HG03159 (cell line): ENCODE measurements at regions not wholly inside any gene's neighbourhood (a gene's known extent, or its start where the extent isn't known, plus 50 kb on each side); places are given as distances from the start of the nearest gene placed in this dataset.

Experiments used
- ATAC-seq: cut with Tn5 transposase; IDR thresholded peaks from one replicate; pipeline ENCODE4 v1.9.1; 2021; ENCODE audit warnings: mild to moderate bottlenecking, moderate library complexity; ENCODE audit not compliant: unreplicated experiment

DNA sequence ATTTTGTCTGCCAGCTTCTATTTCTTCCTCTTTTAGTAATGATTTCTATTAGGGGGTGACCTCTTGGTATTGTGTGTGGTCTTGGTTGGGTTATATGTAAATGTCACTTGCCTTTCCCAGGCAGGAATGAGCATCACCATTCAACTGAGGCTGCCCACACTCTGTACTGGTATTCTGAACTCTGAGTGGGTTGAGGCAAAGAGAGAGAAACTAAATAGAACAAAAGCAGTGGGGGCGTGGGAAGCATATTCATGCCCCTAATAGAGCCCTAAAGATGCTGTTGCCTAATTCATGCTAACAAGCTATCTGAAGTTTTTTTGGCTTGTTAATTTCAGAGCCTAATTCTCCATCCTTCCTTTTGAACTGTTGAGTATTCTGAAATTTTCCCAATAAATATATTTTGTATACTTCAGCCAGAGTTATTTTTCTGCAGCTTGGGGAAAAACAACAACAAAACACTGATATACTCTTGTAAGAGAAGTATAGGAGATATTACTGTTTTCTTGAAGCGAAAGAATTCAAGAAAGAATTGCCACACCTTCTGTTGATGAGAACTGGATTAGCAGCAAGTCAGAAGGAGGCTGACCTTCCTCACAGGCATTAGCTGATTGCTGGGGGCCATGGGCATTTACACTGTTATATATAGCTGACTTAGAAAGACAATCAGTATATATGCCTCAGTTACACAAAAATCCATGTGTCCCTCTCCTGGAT is 315.8 kb upstream of the KLF12 start:
- ATAC-seq: no peak

DNA sequence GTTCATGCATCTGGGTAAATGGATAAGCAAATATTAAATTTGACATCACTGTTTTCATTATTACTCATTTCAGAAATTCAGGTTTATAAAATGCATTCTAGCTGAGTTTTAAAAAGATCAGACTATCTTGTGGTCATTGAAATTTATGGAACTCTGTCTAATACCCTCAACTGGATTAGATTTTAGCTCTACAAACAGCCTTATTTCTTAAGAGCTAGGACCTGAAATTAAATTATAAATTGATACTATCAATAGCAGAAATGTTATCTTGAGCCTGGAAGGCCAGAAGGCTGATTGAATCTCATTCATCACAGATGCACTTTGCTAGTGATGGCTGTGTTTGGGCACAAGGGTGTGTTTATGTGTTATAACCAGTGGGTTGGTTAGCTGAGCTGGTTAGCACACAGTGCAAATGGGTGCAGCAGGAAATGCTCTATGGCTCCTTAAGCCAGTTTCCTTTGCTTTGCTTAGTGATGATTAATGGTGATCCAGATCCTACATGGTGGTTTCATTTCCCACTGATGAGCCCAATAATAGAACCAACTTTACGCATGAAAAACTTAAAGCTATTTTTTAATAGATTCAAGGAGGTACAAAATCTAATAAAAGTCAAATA is 310.8 kb upstream of the KLF12 start:
- ATAC-seq: no peak

DNA sequence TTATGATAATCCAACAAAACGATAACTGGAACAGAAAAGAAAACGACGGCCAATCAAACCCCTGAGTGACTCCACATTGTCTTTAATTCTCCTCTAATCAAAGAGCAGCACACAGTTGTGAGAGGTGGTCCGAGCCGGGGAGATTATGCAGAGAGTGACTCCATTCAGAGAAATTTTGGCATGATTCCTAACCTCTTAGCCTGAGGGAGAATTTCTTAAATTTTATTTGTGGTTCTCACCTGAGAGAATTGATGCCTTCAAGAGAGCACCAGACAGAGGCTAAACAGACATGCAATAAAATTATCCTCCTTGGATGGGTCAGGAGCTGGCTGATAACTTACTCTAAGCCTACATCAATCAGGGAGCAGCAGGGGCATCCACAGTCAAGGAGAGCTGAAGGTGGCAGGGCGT is 310.0 kb upstream of the KLF12 start:
- no peak for ATAC-seq

DNA sequence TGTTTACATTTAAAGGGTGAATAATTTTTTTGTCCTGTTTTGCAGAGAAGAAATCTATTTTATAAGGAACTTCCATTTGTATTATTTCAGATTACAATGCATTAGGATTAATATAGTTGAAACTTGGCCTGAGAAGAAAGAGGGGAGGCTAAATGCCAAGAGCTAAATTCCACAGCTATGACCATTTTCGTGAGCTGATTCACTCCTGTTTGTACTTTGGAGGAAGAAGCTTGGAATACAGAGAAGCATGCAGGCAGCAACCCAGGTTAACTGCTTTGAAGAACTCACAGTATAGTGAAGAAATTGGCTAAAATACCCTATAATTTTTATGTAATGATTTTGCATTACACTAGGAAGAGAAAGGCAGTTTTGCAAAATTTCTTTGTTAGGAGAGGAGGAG is 309.4 kb upstream of the KLF12 start:
- ATAC-seq: no peak

DNA sequence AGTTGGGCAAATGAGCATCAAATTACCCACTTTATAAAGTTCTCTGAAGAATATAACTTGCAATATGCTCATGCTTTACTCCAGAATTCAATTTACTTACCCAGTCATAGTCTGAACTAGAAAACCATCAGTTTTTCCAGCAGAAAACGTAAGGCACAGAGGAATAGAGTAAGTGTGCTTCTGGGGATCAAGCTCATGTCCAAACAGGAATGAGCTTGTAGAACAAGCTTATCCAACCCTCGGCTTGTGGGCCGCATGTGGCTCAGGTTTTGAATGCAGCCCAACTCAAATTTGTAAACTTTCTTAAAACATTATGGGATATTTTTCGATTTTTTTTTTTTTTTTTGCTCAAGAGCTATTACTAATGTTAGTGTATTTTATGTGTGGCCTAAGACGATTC is 308.5 kb upstream of the KLF12 start:
- no peak for ATAC-seq

DNA sequence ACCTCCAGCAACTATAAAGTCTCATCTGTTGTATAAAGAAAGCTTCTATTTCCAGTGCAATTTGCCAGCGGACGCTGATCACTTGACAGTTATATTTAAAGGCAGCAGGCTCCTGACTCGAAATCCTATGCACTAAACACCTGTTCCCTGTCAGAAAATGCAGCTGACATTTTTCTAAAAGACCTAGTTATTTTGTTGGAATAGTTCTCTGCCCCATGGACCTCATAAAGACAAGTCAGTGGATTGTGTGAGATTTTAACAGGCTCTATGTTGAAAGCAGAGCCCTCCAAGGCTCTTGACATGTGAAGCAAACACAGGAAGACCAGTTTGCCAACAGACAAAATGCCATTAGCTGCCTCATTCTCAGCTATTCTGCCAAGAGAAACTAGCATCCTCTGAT is 304.7 kb upstream of the KLF12 start:
- ATAC-seq: no peak

DNA sequence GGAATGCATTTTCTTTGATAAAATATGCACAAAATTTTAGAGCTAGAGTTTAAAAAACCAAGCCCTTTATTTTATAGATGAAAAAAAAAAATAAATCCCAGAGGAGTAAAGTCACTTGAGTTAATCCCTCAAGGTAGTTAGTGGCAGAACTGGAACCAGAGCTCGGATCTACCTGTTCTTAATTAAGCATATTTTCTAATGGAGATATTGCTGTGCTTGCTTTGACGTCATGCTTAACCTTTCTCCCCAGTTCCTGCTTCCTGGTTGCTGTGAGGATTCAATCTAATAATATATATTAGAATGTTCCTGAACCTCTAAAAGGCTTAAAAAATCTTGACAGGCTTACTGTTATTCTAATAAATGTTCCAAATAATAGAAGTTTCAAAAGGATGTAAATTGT is 300.6 kb upstream of the KLF12 start:
- no peak for ATAC-seq

DNA sequence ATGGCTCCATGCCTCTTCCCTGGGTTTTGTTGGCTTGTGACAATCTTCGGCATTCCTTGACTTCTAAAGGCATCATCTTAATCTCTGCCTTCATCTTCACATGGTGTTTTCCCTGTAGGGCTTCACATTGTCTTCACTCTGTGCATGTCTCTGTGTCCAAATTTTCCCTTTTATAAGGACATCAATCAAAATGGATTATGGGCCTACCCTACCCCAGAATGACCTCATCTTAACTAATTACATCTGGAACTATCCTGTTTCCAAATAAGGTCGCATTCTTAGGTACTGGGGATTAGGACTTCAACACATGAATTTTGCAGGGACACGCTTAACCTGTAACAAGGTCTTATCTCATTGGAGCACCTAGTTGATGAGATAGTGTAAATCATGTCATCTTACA is 290.3 kb upstream of the KLF12 start:
- ATAC-seq: no peak

DNA sequence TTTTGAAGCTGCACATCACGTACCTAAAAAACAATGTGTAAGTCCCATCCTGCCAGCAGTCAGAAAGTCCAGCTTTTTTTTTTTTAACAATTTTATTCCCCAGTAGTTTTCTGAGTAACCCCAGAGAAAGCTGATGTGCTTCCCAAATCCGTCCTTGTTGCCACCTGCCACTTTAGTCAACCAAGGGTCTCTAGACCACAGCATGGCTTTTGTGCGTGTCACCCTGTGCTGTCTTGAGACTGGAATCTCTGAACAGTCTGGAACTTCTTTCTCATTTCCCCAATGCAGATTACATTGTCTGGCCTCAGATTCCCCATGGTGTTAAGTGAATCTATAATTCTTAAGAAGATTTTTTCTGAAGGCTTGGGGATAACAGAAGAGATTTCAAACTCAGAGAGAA is 289.2 kb upstream of the KLF12 start:
- no peak for ATAC-seq

DNA sequence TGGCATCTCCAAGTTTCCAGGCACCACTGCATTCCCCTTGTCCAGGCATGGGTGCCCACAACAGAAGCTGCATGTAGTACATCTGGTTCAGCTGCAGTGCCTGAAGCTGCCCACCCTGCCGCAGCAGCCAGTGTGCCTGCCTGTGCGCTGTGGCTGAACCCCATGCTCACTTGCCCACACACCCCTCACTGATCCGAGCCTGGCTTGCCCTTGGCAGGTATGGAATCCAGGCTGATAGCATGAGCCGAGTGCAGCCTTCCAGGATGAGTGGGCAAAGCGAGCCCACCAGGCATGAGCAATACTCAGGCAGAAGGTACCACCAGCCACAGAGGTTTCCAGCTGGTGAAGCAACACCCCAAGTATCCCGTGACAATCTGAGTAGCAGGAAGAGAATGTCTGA is 280.3 kb upstream of the KLF12 start:
- ATAC-seq: no peak

DNA sequence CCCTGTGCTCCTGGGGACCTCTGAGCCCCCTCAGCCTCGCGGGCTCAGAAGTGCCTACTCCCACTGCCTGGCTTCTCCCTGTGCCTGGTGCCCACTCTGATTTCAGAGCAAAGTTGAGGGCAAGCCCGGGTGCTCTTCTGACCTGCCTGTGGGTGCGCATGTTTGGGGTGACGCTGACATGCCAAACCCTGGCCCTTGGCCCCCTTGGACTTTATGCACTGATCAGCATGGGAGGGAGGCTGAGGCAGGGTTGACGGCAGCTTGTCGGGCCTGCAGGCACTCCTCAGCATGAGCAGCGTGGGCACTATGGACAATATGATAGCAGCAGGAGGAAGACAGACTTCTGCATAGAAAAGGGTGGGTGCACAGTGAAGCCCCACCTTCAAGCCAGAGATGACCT is 279.3 kb upstream of the KLF12 start:
- no peak for ATAC-seq

DNA sequence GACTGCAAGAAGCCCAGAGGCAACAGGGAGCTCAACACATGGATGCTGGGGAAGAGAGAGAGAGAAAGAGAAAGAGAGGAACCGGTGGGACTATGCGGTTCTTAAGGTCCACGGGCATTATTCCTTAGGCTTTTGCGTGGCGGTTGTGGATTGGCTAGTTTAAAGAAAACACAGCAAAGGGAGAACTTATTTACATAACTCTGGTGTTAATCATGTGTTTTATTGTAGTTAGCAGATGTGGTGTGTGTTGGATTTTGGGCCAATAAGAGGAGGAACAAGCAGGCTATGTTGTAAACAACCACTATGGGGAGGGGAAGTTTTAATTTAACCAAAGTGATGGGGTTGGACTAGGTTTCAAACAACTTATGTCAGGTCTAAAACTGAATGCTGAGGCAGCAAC is 275.3 kb upstream of the KLF12 start:
- ATAC-seq: no peak

DNA sequence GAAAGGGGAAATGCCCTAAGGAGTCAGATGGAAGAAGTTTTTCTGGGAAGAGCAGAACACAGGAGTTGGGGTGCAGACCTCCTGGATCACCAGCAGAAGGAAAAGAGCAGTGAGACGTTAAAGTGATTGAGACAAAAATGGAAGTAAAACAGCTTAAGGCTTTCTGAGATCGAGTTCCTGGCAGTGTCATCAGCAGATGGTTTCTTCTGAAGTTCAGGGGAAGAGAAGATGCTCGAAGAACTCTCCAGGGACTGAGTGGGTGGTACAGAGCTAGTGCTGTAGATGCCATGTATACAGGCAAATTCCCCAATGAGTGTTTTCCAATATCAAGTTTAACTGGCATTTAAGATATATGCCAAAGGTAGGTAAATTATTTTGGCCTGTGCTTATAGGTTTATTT is 272.2 kb upstream of the KLF12 start:
- no peak for ATAC-seq

DNA sequence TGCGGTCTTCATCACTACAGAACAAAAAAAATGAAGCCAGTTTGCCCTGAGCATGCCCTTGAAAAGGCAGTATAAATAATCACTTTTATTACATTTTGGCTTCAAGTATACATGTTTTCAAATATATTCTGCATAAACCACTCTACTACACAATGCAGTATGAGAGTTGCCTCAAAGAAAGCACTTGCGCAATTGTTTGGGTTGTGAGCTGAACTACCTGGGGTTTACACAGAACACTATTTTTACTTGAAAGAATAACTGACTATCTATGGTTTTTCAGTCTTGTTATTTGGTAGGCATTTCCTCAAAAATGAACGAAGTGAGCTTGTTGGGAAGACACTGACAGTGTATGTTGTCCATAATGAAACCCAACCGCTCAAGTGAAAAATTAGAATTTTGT is 264.4 kb upstream of the KLF12 start:
- ATAC-seq: no peak

DNA sequence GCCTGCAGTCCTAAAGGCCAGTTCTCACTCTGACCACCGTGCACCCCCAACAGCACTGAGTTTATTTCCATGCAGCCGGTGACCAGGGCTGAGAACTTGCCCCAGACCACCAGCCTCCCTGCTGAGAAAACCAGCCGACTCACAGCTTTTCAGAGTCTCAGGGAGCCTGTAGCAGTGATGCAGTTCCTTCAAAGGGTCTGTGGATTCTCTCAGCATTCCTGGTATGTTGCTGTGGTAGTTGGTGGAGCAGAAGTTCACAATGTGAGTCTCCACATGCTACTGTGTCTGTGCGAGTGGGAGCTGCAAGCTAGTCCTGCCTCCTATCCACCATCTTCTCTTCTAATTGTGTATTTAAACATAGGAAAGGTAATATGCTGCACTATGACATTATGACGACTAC is 254.9 kb upstream of the KLF12 start:
- no peak for ATAC-seq

DNA sequence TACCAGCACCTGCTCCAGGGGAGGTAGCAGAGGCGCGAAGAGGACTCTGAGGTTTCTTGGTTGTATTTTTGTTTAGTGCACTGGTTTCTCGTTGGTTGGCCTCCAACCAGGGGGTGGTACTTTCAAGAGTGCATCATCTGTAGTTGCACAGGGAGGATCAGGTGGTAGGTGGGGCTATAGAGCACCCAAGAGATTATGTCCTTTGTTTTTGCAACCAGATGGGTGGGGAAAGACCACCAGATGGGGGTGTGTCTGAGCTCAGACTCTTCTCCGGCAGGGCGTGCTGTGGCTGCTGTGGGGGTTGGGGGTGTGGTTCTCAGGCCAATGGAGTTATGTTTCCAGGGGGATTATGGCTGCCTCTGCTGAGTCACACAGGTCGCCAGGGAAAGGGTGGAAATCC is 254.4 kb upstream of the KLF12 start:
- ATAC-seq: no peak

DNA sequence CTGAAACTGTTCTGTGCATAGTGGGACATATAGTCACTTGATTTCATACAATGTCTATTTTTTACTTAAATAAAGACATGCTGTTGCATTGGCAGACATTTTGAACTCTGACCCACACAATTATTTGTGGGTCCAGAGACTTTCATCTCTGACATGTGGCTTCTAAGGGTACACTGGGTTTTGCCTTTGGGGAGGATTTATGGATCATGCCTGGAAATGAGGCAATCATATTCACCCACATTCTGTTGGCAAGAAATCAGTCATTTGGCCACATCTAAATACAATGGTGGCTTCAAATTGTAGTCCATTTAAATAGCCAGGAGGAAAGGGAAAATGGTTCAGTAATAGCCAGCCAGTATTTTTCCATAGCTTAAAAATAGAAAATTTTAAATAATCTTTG is 238.3 kb upstream of the KLF12 start:
- ATAC-seq: no peak

DNA sequence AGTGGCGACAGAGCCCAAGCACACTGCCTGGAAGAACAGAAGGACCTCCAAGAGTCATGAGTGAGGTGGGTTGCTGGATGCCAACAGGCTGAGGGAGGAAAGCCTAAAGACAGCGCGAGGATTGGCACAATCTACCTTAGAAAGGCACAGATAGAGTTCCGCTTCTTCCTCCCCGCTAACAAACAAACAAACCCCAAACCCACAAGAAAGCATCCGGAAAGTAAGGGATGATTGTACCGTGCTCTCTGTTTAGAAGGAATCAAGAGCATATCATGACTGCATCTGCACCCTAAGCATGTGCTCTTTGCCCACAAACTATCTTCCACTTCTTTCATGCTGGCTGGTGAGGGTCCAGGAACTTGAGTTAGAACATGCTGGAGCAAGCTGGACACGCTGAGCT is 233.0 kb upstream of the KLF12 start:
- ATAC-seq: no peak

DNA sequence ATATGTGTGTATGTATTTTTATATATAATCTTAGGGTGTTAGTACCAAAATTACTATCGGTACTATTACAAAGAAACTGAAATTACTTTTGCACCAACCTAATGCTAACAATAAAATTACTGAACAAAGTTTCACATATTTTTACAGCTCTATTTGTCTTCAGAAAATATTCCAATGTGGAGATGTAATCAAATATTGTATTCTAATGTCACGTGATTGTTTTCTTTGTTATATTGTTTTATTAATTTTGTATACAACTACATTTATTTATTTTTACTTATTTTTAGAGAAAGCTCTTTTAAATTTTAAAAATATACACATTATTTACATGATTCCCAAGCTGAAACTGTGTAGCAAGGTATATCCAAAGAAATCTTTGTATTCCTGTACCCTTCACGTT is 227.1 kb upstream of the KLF12 start:
- ATAC-seq: no peak

DNA sequence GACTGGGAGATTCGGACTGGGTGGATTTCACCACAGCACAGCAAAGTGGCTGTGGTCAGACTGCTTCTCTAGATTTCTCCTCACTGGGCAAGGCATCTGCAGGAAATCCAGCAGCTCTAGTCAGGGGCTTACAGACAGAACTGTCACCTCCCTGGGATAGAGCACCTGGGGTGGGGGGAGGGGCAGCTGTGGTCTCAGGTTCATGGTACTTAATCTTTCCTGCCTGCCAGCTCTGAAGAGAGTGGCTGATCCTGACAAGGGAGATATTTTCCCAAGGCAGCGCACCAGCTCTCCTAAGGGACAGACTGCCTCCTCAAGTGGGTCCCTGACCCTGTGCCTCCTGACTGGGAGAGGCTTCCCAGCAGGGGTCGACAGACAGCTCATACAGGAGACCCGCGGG is 212.8 kb upstream of the KLF12 start:
- no peak for ATAC-seq

DNA sequence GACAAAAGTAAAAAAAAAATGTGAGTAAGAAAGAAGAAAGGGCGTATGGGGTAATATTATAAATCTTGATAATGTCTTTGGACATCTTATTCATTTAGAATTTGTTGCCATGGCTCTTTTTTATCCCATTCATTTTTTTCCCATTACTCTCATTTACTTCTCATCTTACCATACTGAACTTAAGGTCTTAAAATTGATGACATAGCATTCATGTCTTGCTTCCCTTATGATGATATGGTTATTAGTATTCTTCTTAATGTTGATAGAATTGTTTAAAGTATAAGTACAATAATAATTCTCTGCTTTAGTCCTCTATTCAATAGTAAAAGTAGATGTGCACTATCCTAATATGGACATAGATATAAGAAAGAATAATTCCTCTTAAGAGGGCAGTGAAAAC is 204.1 kb upstream of the KLF12 start:
- no peak for ATAC-seq

DNA sequence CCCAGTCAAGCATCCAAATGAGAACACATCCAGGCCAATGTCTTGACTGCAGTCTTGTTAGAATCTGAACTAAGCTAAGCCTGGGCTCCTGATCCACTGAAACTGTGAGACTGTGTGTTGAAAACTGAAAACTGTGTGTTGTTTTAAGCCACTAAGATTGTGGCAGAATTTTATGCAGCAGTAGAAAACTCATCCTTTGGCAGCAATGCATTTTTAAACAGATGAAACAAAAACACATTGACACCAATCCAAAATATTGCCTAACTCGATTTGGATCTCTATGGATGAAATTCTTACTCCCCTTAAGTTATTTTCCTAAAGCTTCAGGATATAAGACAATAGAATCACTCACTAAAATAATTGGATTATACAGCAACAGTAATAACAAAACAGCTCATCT is 202.3 kb upstream of the KLF12 start:
- no peak for ATAC-seq

DNA sequence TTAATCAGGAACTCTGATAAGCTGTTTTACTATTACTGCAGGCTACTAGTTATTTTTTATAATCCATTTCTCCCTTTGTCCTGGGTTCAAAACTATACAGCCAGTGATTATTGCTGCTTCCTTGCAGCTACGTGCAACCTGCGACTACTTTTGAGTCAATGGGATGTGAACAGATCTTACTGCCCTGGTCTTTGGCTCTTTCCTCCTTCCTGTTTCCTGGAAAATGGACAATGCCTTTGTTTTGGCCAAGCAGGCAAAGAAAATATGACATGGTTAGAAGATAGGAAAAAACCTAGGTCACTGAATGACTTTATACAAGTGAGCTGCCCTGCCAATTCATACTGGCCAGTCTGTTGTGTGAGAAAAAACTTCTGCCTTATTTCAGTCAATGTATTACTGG is 201.2 kb upstream of the KLF12 start:
- ATAC-seq: no peak
